ENCODE measurements at regions not wholly inside any gene's neighbourhood (a gene's known extent, or its start where the extent isn't known, plus 50 kb on each side); places are given as distances from the start of the nearest gene placed in this dataset.
"Not testable (repeated sequence)": the region's sequence is repeated elsewhere in the genome, so short reads cannot be mapped to it uniquely, and the experiment has no call there.

GRCh38 chr7:142582351-142582750, 166.9 kb upstream of the PRSS1 start:
- Histone ChIP-seq H3K36me3 (no peaks in the 10 kb centered on the region), H3K27ac (no peak overlapping the region), H3K27me3 (no peaks in the 10 kb centered on the region), H3K4me1 (no peaks in the 10 kb centered on the region), H3K9me3 (no peaks in the 10 kb centered on the region), H3K4me3 (no peak overlapping the region)
- no peak for TF ChIP-seq CTCF (IDR thresholded peaks at IDR 0.05)
- no peak for TF ChIP-seq POLR2A (IDR thresholded peaks at IDR 0.05)
- TF ChIP-seq POLR2AphosphoS5 (IDR thresholded peaks at IDR 0.05) = no peak
- no peak for TF ChIP-seq EP300 (IDR thresholded peaks at IDR 0.05)
- 95 to 97% (median 96%) methylated on average over 3 of the region's 3 CpGs for WGBS, 5 donors
- intact Hi-C loops (cut with DNase I; ENCODE audit: low total_unique reads) = no loop called here
- DNase-seq = no peak

GRCh38 chr7:142581341-142581740, 167.9 kb upstream of the PRSS1 start:
- Histone ChIP-seq H3K9me3 (no peaks in the 10 kb centered on the region), H3K36me3 (no peaks in the 10 kb centered on the region), H3K4me1 (no peaks in the 10 kb centered on the region), H3K4me3 (no peak overlapping the region), H3K27ac (no peak overlapping the region), H3K27me3 (no peaks in the 10 kb centered on the region)
- intact Hi-C loops (cut with DNase I; ENCODE audit: low total_unique reads) = no loop called here
- DNase-seq = peak in 1 of 2 donors; percentile 18
- WGBS, 5 donors = 38 to 59% (median 48%) methylated on average over 4 of the region's 4 CpGs
- no peak for TF ChIP-seq POLR2AphosphoS5 (IDR thresholded peaks at IDR 0.05)
- no peak for TF ChIP-seq CTCF (IDR thresholded peaks at IDR 0.05)
- no peak for TF ChIP-seq EP300 (IDR thresholded peaks at IDR 0.05)
- TF ChIP-seq POLR2A (IDR thresholded peaks at IDR 0.05) = no peak

GRCh38 chr7:142579946-142580345, 169.3 kb upstream of the PRSS1 start:
- DNase-seq = no peak
- 53 to 75% (median 65%) methylated on average over 1 of the region's 1 CpG for WGBS, 5 donors

GRCh38 chr7:142575351-142575750, 173.9 kb upstream of the PRSS1 start:
- 89 to 95% (median 91%) methylated on average over 16 to 25 of the region's 25 CpGs for whole genome bisulfite sequencing, 5 donors

More at GRCh38 chr7:142579946-142580345, 169.3 kb upstream of the PRSS1 start:
- Histone ChIP-seq H3K27me3 (no peaks in the 10 kb centered on the region), H3K27ac (no peak overlapping the region), H3K36me3 (no peaks in the 10 kb centered on the region), H3K9me3 (no peaks in the 10 kb centered on the region), H3K4me1 (no peaks in the 10 kb centered on the region), H3K4me3 (no peak overlapping the region)
- intact Hi-C loops (cut with DNase I; ENCODE audit: low total_unique reads) = no loop called here
- TF ChIP-seq EP300 (IDR thresholded peaks at IDR 0.05) (no peak), POLR2AphosphoS5 (IDR thresholded peaks at IDR 0.05) (no peak), POLR2A (IDR thresholded peaks at IDR 0.05) (no peak), CTCF (IDR thresholded peaks at IDR 0.05) (no peak)

GRCh38 chr7:142571581-142571980, 177.7 kb upstream of the PRSS1 start:
- H3K4me3 ChIP-seq = no peak overlapping the region
- H3K27ac ChIP-seq = no peak overlapping the region
- 71 to 82% (median 76%) methylated on average over 3 of the region's 3 CpGs for WGBS, 5 donors
- H3K4me1 ChIP-seq = no peaks in the 10 kb centered on the region
- TF ChIP-seq POLR2A (IDR thresholded peaks at IDR 0.05) (no peak), CTCF (IDR thresholded peaks at IDR 0.05) (no peak), EP300 (IDR thresholded peaks at IDR 0.05) (no peak), POLR2AphosphoS5 (IDR thresholded peaks at IDR 0.05) (no peak)
- no peak for DNase-seq
- H3K27me3 ChIP-seq = peaks cover 0 to 4% (median 0%) of the 10 kb centered on the region in 3 donors
- H3K36me3 ChIP-seq = no peaks in the 10 kb centered on the region
- intact Hi-C loops (cut with DNase I; ENCODE audit: low total_unique reads) = no loop called here
- no peaks in the 10 kb centered on the region for H3K9me3 ChIP-seq

More at GRCh38 chr7:142575351-142575750, 173.9 kb upstream of the PRSS1 start:
- H3K36me3 ChIP-seq; intact Hi-C loops (cut with DNase I; ENCODE audit: low total_unique reads); H3K27ac ChIP-seq; H3K4me1 ChIP-seq; H3K4me3 ChIP-seq; H3K27me3 ChIP-seq; DNase-seq; H3K9me3 ChIP-seq: not testable (repeated sequence)
